HG02798 (cell line): ENCODE measurements at regions not wholly inside any gene's neighbourhood (a gene's known extent, or its start where the extent isn't known, plus 50 kb on each side); places are given as distances from the start of the nearest gene placed in this dataset.

Experiments used
- ATAC-seq: cut with Tn5 transposase; IDR thresholded peaks from one replicate; pipeline ENCODE4 v1.9.1; 2021; ENCODE audit warnings: mild to moderate bottlenecking; ENCODE audit not compliant: unreplicated experiment, poor library complexity

- no peak for ATAC-seq
These were observed 147.7 kb upstream of the PHACTR3 start for GRCh38 chr20:59456342-59457279.

GRCh38 chr20:59458645-59459044, 145.7 kb upstream of the PHACTR3 start:
- ATAC-seq: no peak

GRCh38 chr20:59459586-59459985, 144.8 kb upstream of the PHACTR3 start:
- ATAC-seq: no peak

- no peak for ATAC-seq
These were observed 144.0 kb upstream of the PHACTR3 start for GRCh38 chr20:59460352-59460751.

- no peak for ATAC-seq
These were observed 142.8 kb upstream of the PHACTR3 start for GRCh38 chr20:59461526-59461925.

GRCh38 chr20:59462249-59462648, 142.1 kb upstream of the PHACTR3 start:
- no peak for ATAC-seq

GRCh38 chr20:59463541-59463940, 140.8 kb upstream of the PHACTR3 start:
- ATAC-seq: no peak

- ATAC-seq: no peak
These were observed 138.1 kb upstream of the PHACTR3 start for GRCh38 chr20:59466107-59466815.

GRCh38 chr20:59468831-59469230, 135.5 kb upstream of the PHACTR3 start:
- no peak for ATAC-seq

- ATAC-seq: no peak
These were observed 134.8 kb upstream of the PHACTR3 start for GRCh38 chr20:59469267-59470252.

GRCh38 chr20:59470521-59470920, 133.8 kb upstream of the PHACTR3 start:
- no peak for ATAC-seq

GRCh38 chr20:59471653-59472421, 132.5 kb upstream of the PHACTR3 start:
- no peak for ATAC-seq

GRCh38 chr20:59473742-59474141, 130.6 kb upstream of the PHACTR3 start:
- ATAC-seq: no peak

GRCh38 chr20:59481067-59481466, 123.3 kb upstream of the PHACTR3 start:
- ATAC-seq: no peak

GRCh38 chr20:59481477-59482018, 122.8 kb upstream of the PHACTR3 start:
- no peak for ATAC-seq

- no peak for ATAC-seq
These were observed 121.8 kb upstream of the PHACTR3 start for GRCh38 chr20:59482351-59483187.

GRCh38 chr20:59483481-59483880, 120.9 kb upstream of the PHACTR3 start:
- ATAC-seq: no peak

- no peak for ATAC-seq
These were observed 120.1 kb upstream of the PHACTR3 start for GRCh38 chr20:59484228-59484627.
